ENCODE measurements at regions not wholly inside any gene's neighbourhood (a gene's known extent, or its start where the extent isn't known, plus 50 kb on each side); places are given as distances from the start of the nearest gene placed in this dataset.

DNA sequence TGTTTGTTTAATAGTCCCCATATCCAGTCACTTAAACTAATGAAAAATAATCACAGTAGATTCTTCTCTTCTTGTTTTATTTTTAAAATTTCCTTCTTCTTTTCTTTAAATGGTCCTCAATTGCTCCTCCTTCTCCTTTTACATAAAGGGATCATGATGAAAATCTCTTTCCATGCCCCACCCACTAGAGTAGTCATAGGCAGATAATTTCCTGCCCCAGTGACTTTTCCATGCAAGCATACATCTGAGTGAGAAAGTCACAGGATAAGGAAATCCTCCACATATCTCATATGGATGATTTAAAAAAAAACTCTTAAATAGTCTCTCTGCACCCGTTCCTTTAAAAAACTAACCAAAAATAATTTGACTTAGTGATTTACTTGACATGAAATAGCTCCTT is 552.3 kb upstream of the SETBP1 start:
- TF ChIP-seq, protein P1, sequence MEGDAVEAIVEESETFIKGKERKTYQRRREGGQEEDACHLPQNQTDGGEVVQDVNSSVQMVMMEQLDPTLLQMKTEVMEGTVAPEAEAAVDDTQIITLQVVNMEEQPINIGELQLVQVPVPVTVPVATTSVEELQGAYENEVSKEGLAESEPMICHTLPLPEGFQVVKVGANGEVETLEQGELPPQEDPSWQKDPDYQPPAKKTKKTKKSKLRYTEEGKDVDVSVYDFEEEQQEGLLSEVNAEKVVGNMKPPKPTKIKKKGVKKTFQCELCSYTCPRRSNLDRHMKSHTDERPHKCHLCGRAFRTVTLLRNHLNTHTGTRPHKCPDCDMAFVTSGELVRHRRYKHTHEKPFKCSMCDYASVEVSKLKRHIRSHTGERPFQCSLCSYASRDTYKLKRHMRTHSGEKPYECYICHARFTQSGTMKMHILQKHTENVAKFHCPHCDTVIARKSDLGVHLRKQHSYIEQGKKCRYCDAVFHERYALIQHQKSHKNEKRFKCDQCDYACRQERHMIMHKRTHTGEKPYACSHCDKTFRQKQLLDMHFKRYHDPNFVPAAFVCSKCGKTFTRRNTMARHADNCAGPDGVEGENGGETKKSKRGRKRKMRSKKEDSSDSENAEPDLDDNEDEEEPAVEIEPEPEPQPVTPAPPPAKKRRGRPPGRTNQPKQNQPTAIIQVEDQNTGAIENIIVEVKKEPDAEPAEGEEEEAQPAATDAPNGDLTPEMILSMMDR (IDR thresholded peaks at IDR 0.05), result no peak
- no peak for TF ChIP-seq POLR2A (IDR thresholded peaks at IDR 0.05)
